K562 (cell line): ENCODE measurements at regions not wholly inside any gene's neighbourhood (a gene's known extent, or its start where the extent isn't known, plus 50 kb on each side); places are given as distances from the start of the nearest gene placed in this dataset.

Experiments
- ATF3 ChIP-seq, 2 experiments: fragments of 450-650 bp in 1 of 2; sonication (generic) in 1 of 2; formaldehyde crosslinking in 1 of 2; IDR thresholded peaks in 1 of 2; conservative IDR thresholded peaks in 1 of 2; 2 replicates each; pipeline versions ENCODE4 v1.6.1 to v1.8.1; 2016 to 2023; ENCODE audit warnings: mild to moderate bottlenecking in 2 of 2, moderate library complexity in 2 of 2, inconsistent platforms in 1 of 2, missing genetic modification reagents in 1 of 2
- CTCF ChIP-seq, 3 experiments: IDR thresholded peaks in 2 of 3; conservative IDR thresholded peaks in 1 of 3; 2 replicates each; pipeline ENCODE4 v1.5.1; 2011 to 2012; ENCODE audit warnings: low read length in 3 of 3, mild to moderate bottlenecking in 3 of 3, control low read depth in 2 of 3, improper control_type of control experiment in 1 of 3, inconsistent platforms in 1 of 3, low read depth in 1 of 3, mixed read lengths in 1 of 3, moderate library complexity in 1 of 3; ENCODE audit not compliant: insufficient read depth in 2 of 3
- REST ChIP-seq, 2 experiments: fragments of 450-650 bp; formaldehyde crosslinking in 1 of 2; IDR thresholded peaks; 2 replicates each; pipeline versions ENCODE4 v1.4.0 to v1.6.1; 2014 to 2020; ENCODE audit warnings: mild to moderate bottlenecking in 2 of 2, borderline replicate concordance in 1 of 2, low read depth in 1 of 2
- YY1 ChIP-seq, 3 experiments: IDR thresholded peaks; 2 replicates each; pipeline ENCODE4 v1.6.1; 2011; ENCODE audit warnings: low read length in 2 of 3, mild to moderate bottlenecking in 2 of 3, moderate library complexity in 2 of 3, borderline replicate concordance in 1 of 3, control low read depth in 1 of 3, low read depth in 1 of 3; ENCODE audit not compliant: insufficient read depth in 3 of 3, insufficient replicate concordance in 2 of 3, control insufficient read depth in 1 of 3, insufficient read length in 1 of 3; ENCODE audit errors: extremely low read depth in 1 of 3
- ZKSCAN1 ChIP-seq: fragments of 150-350 bp; IDR thresholded peaks from 2 replicates; pipeline ENCODE4 v1.6.1; 2016; ENCODE audit warnings: low read depth, low read length

- TF ChIP-seq REST (IDR thresholded peaks at IDR 0.05; ENCODE audit: borderline replicate concordance) (no peak), REST (CRISPR knock-in tag; IDR thresholded peaks at IDR 0.05; ENCODE audit: low read depth) (no peak), CTCF (IDR thresholded peaks at IDR 0.05 in 2 of 3, conservative IDR thresholded peaks at IDR 0.05 in 1 of 3; ENCODE audit: insufficient read depth in 2 of 3, low read depth in 1 of 3, low read length in 3 of 3) (no peak), ZKSCAN1 (no peak), ATF3 (IDR thresholded peaks at IDR 0.05) (no peak), ATF3 (CRISPR knock-in tag; conservative IDR thresholded peaks at IDR 0.05) (no peak), YY1 (IDR thresholded peaks at IDR 0.05; ENCODE audit: borderline replicate concordance in 1 of 3, control insufficient read depth in 1 of 3, extremely low read depth in 1 of 3, insufficient read depth in 3 of 3, insufficient read length in 1 of 3, insufficient replicate concordance in 2 of 3, low read depth in 1 of 3, low read length in 2 of 3) (no peak)
Measured at GRCh38 chr2:216279459-216279858, 92.8 kb downstream of the MARCHF4 start.
